Lower lobe of right lung (tissue), 2 donors: ENCODE measurements at regions not wholly inside any gene's neighbourhood (a gene's known extent, or its start where the extent isn't known, plus 50 kb on each side); places are given as distances from the start of the nearest gene placed in this dataset.

Source experiments
- ATAC-seq, 2 donors: fragments of 200-7000 bp; cut with Tn5 transposase; one replicate each; pipeline ENCODE4 v1.9.1; 2020 to 2022; ENCODE audit warnings: mild to moderate bottlenecking in 2 of 2, moderate library complexity in 2 of 2
- DNase-seq: peaks from one replicate; pipeline ENCODE4 v3.0.0-alpha.2; 2020
- H3K27ac ChIP-seq: fragments of 200-600 bp; one replicate; pipeline ENCODE4 v1.8.0; 2022
- H3K27me3 ChIP-seq: fragments of 200-600 bp; one replicate; pipeline ENCODE4 v1.8.0; 2022; ENCODE audit warnings: low read depth
- H3K36me3 ChIP-seq: fragments of 200-600 bp; one replicate; pipeline ENCODE4 v1.8.0; 2022; ENCODE audit warnings: mild to moderate bottlenecking
- H3K4me1 ChIP-seq: fragments of 200-600 bp; one replicate; pipeline ENCODE4 v1.8.0; 2022
- H3K4me3 ChIP-seq: fragments of 200-600 bp; one replicate; pipeline ENCODE4 v1.8.0; 2022; ENCODE audit warnings: mild to moderate bottlenecking
- H3K9me3 ChIP-seq: fragments of 200-600 bp; one replicate; pipeline ENCODE4 v1.8.0; 2022
- intact Hi-C: fragments of 100-400 bp; cut with DNase I; formaldehyde crosslinking; loops from one replicate; pipeline ENCODE4 v1.11.0; 2022
- TF ChIP-seq, protein P1 (sequence below): fragments of 200-600 bp; IDR thresholded peaks from one replicate; pipeline ENCODE4 v1.8.0; 2022; ENCODE audit warnings: antibody characterized with exemption, mild to moderate bottlenecking
- donor health status: DM: no; HTN: yes; CAD: no; lungs with severe emphysema.

- intact Hi-C loops, result no loop called here
- H3K27me3 ChIP-seq, result no peaks in the 10 kb centered on the region
- no peaks in the 10 kb centered on the region for H3K9me3 ChIP-seq
- DNase-seq, result no peak
- H3K27ac ChIP-seq, result peak overlapping the region; percentile 22
- H3K4me3 ChIP-seq, result no peak overlapping the region
- no peaks in the 10 kb centered on the region for H3K36me3 ChIP-seq
- no peak for ATAC-seq
- TF ChIP-seq, protein P1, sequence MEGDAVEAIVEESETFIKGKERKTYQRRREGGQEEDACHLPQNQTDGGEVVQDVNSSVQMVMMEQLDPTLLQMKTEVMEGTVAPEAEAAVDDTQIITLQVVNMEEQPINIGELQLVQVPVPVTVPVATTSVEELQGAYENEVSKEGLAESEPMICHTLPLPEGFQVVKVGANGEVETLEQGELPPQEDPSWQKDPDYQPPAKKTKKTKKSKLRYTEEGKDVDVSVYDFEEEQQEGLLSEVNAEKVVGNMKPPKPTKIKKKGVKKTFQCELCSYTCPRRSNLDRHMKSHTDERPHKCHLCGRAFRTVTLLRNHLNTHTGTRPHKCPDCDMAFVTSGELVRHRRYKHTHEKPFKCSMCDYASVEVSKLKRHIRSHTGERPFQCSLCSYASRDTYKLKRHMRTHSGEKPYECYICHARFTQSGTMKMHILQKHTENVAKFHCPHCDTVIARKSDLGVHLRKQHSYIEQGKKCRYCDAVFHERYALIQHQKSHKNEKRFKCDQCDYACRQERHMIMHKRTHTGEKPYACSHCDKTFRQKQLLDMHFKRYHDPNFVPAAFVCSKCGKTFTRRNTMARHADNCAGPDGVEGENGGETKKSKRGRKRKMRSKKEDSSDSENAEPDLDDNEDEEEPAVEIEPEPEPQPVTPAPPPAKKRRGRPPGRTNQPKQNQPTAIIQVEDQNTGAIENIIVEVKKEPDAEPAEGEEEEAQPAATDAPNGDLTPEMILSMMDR, result no peak
- peaks cover 8% of the 10 kb centered on the region for H3K4me1 ChIP-seq
These were observed 215.8 kb downstream of the PHLDA1 start for GRCh38 chr12:75815756-75816155.

DNA sequence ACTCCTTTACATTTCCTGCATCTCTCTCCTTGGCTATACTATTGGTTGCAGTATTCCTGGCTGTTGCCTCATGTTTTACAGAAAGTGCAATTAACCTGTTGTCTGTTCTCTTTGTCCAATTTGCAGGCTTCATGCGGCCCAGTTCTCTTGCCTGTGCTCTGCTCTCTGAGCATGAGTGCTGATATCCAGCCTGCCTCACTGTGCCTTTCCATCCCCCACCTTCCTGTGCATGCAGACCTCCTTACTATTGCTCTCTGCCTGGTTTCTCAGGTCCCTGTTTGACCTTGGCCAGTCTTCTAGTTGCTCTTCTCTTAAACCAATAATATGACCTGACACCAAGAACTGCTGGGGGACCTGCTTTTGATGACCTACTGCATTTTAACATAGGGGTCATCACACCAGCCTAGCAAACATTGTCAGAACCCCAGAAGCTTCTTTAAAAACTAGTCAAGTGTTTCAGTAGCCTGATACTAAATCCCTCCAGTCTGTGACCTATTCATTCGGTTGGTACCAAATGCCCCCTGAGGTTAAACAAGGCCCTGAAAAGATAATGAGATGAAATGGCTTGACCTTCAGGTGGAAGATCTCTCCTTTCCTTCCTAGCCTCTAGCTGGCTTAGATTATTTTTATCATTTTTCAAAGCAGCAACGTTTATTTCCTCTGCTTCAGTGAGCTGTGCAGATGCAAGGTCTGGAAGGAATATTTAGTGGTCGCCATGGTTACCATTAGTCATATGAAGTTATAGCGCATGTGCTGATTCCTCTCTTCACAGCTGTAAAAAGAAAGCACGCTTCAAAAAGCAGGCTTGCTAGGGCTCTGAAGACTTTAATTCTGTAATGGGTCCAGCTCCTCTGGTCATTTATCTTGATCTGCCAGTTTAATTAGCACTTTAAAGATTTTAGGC is 216.5 kb downstream of the PHLDA1 start:
- H3K27ac ChIP-seq, result peak overlapping the region; percentile 22
- H3K4me3 ChIP-seq, result no peak overlapping the region
- H3K9me3 ChIP-seq, result no peaks in the 10 kb centered on the region
- no peaks in the 10 kb centered on the region for H3K36me3 ChIP-seq
- intact Hi-C loops, result no loop called here
- TF ChIP-seq, protein P1, result no peak
- peak; percentile 70 to 84 for ATAC-seq
- no peaks in the 10 kb centered on the region for H3K27me3 ChIP-seq
- H3K4me1 ChIP-seq, result peaks cover 8% of the 10 kb centered on the region
- DNase-seq, result no peak

DNA sequence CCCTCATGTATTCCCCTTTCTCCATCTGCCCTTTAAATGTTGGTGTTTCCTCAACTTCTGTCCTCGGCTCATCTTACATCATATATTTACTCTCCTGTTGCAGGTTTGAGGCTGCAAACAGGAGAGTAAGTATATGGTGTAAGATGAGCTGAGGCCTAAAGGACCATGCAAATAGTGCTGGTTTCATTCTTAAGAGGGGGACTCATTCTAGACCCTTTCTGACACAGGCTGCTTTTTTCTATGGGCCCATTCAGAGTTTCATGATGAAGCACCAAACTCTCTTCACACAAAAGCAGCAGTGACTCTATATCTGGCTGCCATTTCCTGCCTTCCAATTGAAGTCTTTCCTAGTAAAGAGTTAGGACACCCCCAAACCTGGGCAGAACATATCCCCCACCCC is 218.5 kb downstream of the PHLDA1 start:
- ATAC-seq, result no peak
- Histone ChIP-seq H3K4me3 (no peak overlapping the region), H3K9me3 (no peaks in the 10 kb centered on the region), H3K4me1 (peaks cover 8% of the 10 kb centered on the region), H3K27me3 (no peaks in the 10 kb centered on the region), H3K36me3 (no peaks in the 10 kb centered on the region), H3K27ac (no peak overlapping the region)
- intact Hi-C loops, result no loop called here
- TF ChIP-seq, protein P1, result no peak
- no peak for DNase-seq

GRCh38 chr12:75812271-75813018 is 219.1 kb downstream of the PHLDA1 start:
- Histone ChIP-seq H3K36me3 (no peaks in the 10 kb centered on the region), H3K4me3 (no peak overlapping the region), H3K27ac (no peak overlapping the region), H3K27me3 (no peaks in the 10 kb centered on the region), H3K4me1 (peaks cover 8% of the 10 kb centered on the region), H3K9me3 (no peaks in the 10 kb centered on the region)
- DNase-seq (no peak), ATAC-seq (no peak)
- intact Hi-C loops, result no loop called here
- TF ChIP-seq, protein P1, result no peak

DNA sequence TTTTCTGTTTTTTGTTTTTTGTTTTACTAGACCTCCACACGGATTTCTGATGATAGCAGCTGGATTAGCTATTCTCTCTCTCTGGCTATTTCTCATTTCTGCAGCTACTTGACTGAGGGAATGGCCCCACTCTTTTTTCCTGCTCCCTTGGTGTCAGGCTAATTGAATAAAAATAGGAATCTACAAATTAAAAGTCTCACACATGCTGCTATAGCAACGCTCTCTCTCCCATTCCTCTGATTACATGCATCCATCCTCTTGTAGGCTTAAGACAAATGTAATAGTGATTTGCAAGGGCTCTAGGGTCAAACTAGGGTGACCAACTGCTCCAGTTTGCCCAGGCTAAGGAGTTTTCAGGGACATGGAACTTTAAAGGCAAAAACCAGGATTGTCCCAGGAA is 221.8 kb downstream of the PHLDA1 start:
- no peaks in the 10 kb centered on the region for H3K9me3 ChIP-seq
- DNase-seq, result no peak
- intact Hi-C loops, result no loop called here
- no peaks in the 10 kb centered on the region for H3K27me3 ChIP-seq
- no peak overlapping the region for H3K27ac ChIP-seq
- ATAC-seq, result no peak
- TF ChIP-seq, protein P1, result no peak
- no peaks in the 10 kb centered on the region for H3K4me1 ChIP-seq
- no peaks in the 10 kb centered on the region for H3K36me3 ChIP-seq
- no peak overlapping the region for H3K4me3 ChIP-seq
